Panc1 (cell line): ENCODE measurements at regions not wholly inside any gene's neighbourhood (a gene's known extent, or its start where the extent isn't known, plus 50 kb on each side); places are given as distances from the start of the nearest gene placed in this dataset.

Experiments used
- ATAC-seq: fragments of 200-7000 bp; cut with Tn5 transposase; 2 replicates; pipeline ENCODE4 v1.9.1; 2020; ENCODE audit warnings: mild to moderate bottlenecking, moderate library complexity
- BruUV-seq: library from RNA; stranded (reverse); fragments of 400-500 nt; replicated peaks from 2 replicates; lab custom pipeline; 2021; lab: Mats Ljungman, UMichigan
- CTCF ChIA-PET: fragments of 300-600 bp; sonication (Branson Sonifier 250); formaldehyde crosslinking; loops from one replicate; lab custom pipeline; 2022; ENCODE audit warnings: antibody characterized with exemption; lab: Charles Lee
- POLR2A ChIA-PET: fragments of 300-600 bp; sonication (Branson Sonifier 250); formaldehyde crosslinking; loops from one replicate; lab custom pipeline; 2022; ENCODE audit warnings: antibody characterized with exemption; lab: Charles Lee
- DNase-seq: peaks from one replicate; pipeline ENCODE4 v3.0.0-alpha.2; 2010; ENCODE audit warnings: low read depth, low spot score
- H3K27ac ChIP-seq: 2 replicates; pipeline ENCODE4 v1.5.1; 2011; ENCODE audit warnings: mild to moderate bottlenecking, low read length, inconsistent platforms
- H3K27me3 ChIP-seq: fragments of 200-500 bp; sonication (Bioruptor generic); 2 replicates; pipeline ENCODE4 v1.6.0; 2014; ENCODE audit warnings: low read length, inconsistent platforms; ENCODE audit not compliant: control insufficient read depth, insufficient read depth
- H3K36me3 ChIP-seq: fragments of 200-500 bp; sonication (Bioruptor generic); 2 replicates; pipeline ENCODE4 v1.5.1; 2014; ENCODE audit warnings: inconsistent platforms, mild to moderate bottlenecking, low read length, moderate library complexity; ENCODE audit not compliant: control insufficient read depth, insufficient read depth
- H3K4me1 ChIP-seq: 2 replicates; pipeline ENCODE4 v1.5.1; 2011; ENCODE audit warnings: inconsistent platforms, mild to moderate bottlenecking, low read length, moderate library complexity; ENCODE audit not compliant: control insufficient read depth, insufficient read depth
- H3K4me3 ChIP-seq, 2 experiments: 2 replicates each; pipeline ENCODE4 v1.5.1; 2011 to 2012; ENCODE audit warnings: low read depth in 2 of 2, low read length in 2 of 2, mild to moderate bottlenecking in 2 of 2, inconsistent platforms in 1 of 2, moderate library complexity in 1 of 2
- H3K9me3 ChIP-seq: fragments of 200-500 bp; sonication (Bioruptor generic); 2 replicates; pipeline ENCODE4 v1.5.1; 2014; ENCODE audit warnings: low read depth, mild to moderate bottlenecking, inconsistent platforms, low read length, moderate library complexity; ENCODE audit not compliant: control insufficient read depth, insufficient read depth
- CTCF ChIP-seq: fragments of 450-650 bp; IDR thresholded peaks from 2 replicates; pipeline ENCODE4 v1.5.1; 2017; ENCODE audit warnings: mild to moderate bottlenecking
- POLR2AphosphoS5 ChIP-seq: IDR thresholded peaks from 2 replicates; pipeline ENCODE4 v1.6.1; 2012; ENCODE audit warnings: mild to moderate bottlenecking, low read depth, low read length, moderate library complexity
- REST ChIP-seq, 2 experiments: IDR thresholded peaks; 2 replicates each; pipeline ENCODE4 v1.6.1; 2011 to 2012; ENCODE audit warnings: low read depth in 2 of 2, control low read depth in 1 of 2, low read length in 1 of 2, mild to moderate bottlenecking in 1 of 2, moderate library complexity in 1 of 2; ENCODE audit not compliant: insufficient read depth in 1 of 2
- SIN3A ChIP-seq: IDR thresholded peaks from 2 replicates; pipeline ENCODE4 v1.6.1; 2012; ENCODE audit warnings: low read depth, mild to moderate bottlenecking, low read length, moderate library complexity, borderline replicate concordance; ENCODE audit not compliant: insufficient read depth
- TCF7L2 ChIP-seq: IDR thresholded peaks from 2 replicates; pipeline ENCODE4 v1.6.1; 2011; ENCODE audit warnings: mild to moderate bottlenecking, low read depth, low read length, inconsistent platforms
- in situ Hi-C: cut with HindIII; loops from 2 replicates; pipeline ENCODE4 v1.10.0; 2016; ENCODE audit warnings: low sequenced_read_pairs, low pct_unique_long_range_greater_than_20kb
- intact Hi-C: fragments of 100-400 bp; cut with micrococcal nuclease; formaldehyde crosslinking; loops from one replicate; pipeline ENCODE4 v1.10.0; 2022; ENCODE audit not compliant: unreplicated experiment

GRCh38 chrX:20623448-20623847, 356.7 kb upstream of the RPS6KA3 start:
- Histone ChIP-seq H3K4me3 (no peak overlapping the region), H3K27me3 (no peaks in the 10 kb centered on the region), H3K4me1 (no peaks in the 10 kb centered on the region), H3K36me3 (no peaks in the 10 kb centered on the region), H3K27ac (no peak overlapping the region), H3K9me3 (no peaks in the 10 kb centered on the region)
- DNase-seq (no peak), ATAC-seq (no peak)
- ChIA-PET POLR2A (no interaction called here), CTCF (no interaction called here)
- in situ Hi-C loops (no loop called here), intact Hi-C loops (no loop called here)
- no TSS peak for BruUV-seq
- TF ChIP-seq REST (IDR thresholded peaks at IDR 0.05; ENCODE audit: insufficient read depth in 1 of 2, low read depth in 2 of 2, low read length in 1 of 2) (no peak), POLR2AphosphoS5 (no peak), SIN3A (no peak), TCF7L2 (no peak), CTCF (no peak)

- no peak for ATAC-seq
- ChIA-PET POLR2A (no interaction called here), CTCF (no interaction called here)
- TF ChIP-seq POLR2AphosphoS5 (no peak), TCF7L2 (no peak), REST (IDR thresholded peaks at IDR 0.05; ENCODE audit: insufficient read depth in 1 of 2, low read depth in 2 of 2, low read length in 1 of 2) (no peak), CTCF (no peak), SIN3A (no peak)
- H3K9me3 ChIP-seq: no peaks in the 10 kb centered on the region
- H3K27me3 ChIP-seq: no peaks in the 10 kb centered on the region
- no peaks in the 10 kb centered on the region for H3K4me1 ChIP-seq
- no peaks in the 10 kb centered on the region for H3K36me3 ChIP-seq
- in situ Hi-C loops: no loop called here
- intact Hi-C loops: no loop called here
- no TSS peak for BruUV-seq
- DNase-seq: no peak
- no peak overlapping the region for H3K4me3 ChIP-seq
- H3K27ac ChIP-seq: no peak overlapping the region
These were observed 353.6 kb upstream of the RPS6KA3 start for GRCh38 chrX:20620306-20620705.
